Parathyroid adenoma (tissue), 2 donors: ENCODE measurements at regions not wholly inside any gene's neighbourhood (a gene's known extent, or its start where the extent isn't known, plus 50 kb on each side); places are given as distances from the start of the nearest gene placed in this dataset.

Source experiments
- H2AFZ ChIP-seq: fragments of 300-600 bp; sonication (generic); one replicate; pipeline ENCODE4 v1.7.0; 2017; ENCODE audit warnings: antibody characterized with exemption, mild to moderate bottlenecking
- H3K27ac ChIP-seq: fragments of 300-600 bp; sonication (generic); one replicate; pipeline ENCODE4 v1.7.0; 2017
- H3K27me3 ChIP-seq: fragments of 300-600 bp; sonication (generic); one replicate; pipeline ENCODE4 v1.7.0; 2017; ENCODE audit warnings: low read length; ENCODE audit not compliant: control insufficient read depth, insufficient read depth
- H3K36me3 ChIP-seq: fragments of 300-600 bp; sonication (generic); one replicate; pipeline ENCODE4 v1.7.0; 2017; ENCODE audit warnings: low read length; ENCODE audit not compliant: control insufficient read depth, insufficient read depth
- H3K4me1 ChIP-seq: fragments of 300-600 bp; sonication (generic); one replicate; pipeline ENCODE4 v1.7.0; 2017; ENCODE audit warnings: control low read depth
- H3K4me2 ChIP-seq: fragments of 300-600 bp; sonication (generic); one replicate; pipeline ENCODE4 v1.7.0; 2017; ENCODE audit warnings: low read length
- H3K4me3 ChIP-seq: fragments of 300-600 bp; sonication (generic); one replicate; pipeline ENCODE4 v1.7.0; 2017; ENCODE audit warnings: low read depth, low read length
- H3K79me2 ChIP-seq: fragments of 300-600 bp; sonication (generic); one replicate; pipeline ENCODE4 v1.7.0; 2017; ENCODE audit warnings: control low read depth
- H3K9ac ChIP-seq: fragments of 300-600 bp; sonication (generic); one replicate; pipeline ENCODE4 v1.7.0; 2017; ENCODE audit warnings: mild to moderate bottlenecking
- H3K9me3 ChIP-seq: fragments of 300-600 bp; sonication (generic); one replicate; pipeline ENCODE4 v1.7.0; 2017; ENCODE audit warnings: low read length; ENCODE audit not compliant: control insufficient read depth
- TF ChIP-seq, protein P1 (sequence below): fragments of 300-600 bp; sonication (generic); IDR thresholded peaks from one replicate; pipeline ENCODE4 v1.7.0; 2017; ENCODE audit warnings: antibody characterized with exemption, mild to moderate bottlenecking
- donor health status: primary hyperparathyroidism.

DNA sequence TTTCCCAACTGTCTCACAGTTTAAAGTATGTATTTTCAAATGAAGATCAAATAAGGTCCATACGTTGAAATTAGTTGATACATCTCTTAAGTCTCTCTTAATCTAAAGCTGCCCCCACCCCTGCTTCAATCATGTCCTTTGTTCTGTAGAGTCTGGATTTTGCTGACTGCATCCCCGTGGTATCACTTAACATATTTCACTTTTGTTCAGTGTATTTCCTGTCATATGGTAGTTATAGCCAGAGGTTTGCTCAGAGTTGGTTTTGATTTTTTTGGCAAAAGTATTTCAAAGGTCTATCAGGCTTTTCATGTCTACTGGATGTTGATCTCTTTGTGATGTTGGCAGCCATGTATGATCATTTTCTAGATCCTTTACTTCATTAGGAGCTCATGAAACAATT, 54.4 kb upstream of the ARID5B start:
- H3K4me2 ChIP-seq: no peak overlapping the region
- H3K4me3 ChIP-seq: no peak overlapping the region
- TF ChIP-seq, protein P1, sequence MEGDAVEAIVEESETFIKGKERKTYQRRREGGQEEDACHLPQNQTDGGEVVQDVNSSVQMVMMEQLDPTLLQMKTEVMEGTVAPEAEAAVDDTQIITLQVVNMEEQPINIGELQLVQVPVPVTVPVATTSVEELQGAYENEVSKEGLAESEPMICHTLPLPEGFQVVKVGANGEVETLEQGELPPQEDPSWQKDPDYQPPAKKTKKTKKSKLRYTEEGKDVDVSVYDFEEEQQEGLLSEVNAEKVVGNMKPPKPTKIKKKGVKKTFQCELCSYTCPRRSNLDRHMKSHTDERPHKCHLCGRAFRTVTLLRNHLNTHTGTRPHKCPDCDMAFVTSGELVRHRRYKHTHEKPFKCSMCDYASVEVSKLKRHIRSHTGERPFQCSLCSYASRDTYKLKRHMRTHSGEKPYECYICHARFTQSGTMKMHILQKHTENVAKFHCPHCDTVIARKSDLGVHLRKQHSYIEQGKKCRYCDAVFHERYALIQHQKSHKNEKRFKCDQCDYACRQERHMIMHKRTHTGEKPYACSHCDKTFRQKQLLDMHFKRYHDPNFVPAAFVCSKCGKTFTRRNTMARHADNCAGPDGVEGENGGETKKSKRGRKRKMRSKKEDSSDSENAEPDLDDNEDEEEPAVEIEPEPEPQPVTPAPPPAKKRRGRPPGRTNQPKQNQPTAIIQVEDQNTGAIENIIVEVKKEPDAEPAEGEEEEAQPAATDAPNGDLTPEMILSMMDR: no peak

DNA sequence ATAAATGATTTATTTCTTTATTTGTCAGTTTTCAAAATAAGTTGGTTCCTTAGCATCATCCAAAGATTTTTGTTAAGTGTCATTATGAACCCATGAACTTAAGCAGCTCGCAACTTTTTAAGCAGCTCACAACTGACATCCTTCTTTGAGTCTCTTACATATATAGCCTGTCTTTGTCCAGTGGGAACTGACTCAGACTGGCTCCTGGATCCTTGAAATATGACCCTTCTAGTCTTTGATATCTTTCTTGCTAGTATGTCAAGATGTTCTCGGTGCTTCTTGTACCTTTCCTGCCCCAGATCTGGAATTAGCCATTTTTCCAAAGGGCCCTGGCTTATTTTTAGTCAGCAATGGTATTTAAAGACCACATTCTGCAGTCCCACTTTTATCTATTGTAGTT, 53.9 kb upstream of the ARID5B start:
- Histone ChIP-seq H3K27ac (no peak overlapping the region), H2AFZ (no peak overlapping the region), H3K4me1 (no peaks in the 10 kb centered on the region), H3K9me3 (no peaks in the 10 kb centered on the region), H3K4me3 (no peak overlapping the region), H3K79me2 (no peaks in the 10 kb centered on the region), H3K9ac (no peak overlapping the region), H3K27me3 (no peaks in the 10 kb centered on the region), H3K36me3 (no peaks in the 10 kb centered on the region), H3K4me2 (no peak overlapping the region)
- TF ChIP-seq, protein P1: no peak

More for the DNA sequence above, 54.4 kb upstream of the ARID5B start:
- H2AFZ ChIP-seq: no peak overlapping the region
- no peak overlapping the region for H3K9ac ChIP-seq
- H3K79me2 ChIP-seq: no peaks in the 10 kb centered on the region
- H3K4me1 ChIP-seq: no peaks in the 10 kb centered on the region
- H3K9me3 ChIP-seq: no peaks in the 10 kb centered on the region
- no peak overlapping the region for H3K27ac ChIP-seq
- no peaks in the 10 kb centered on the region for H3K36me3 ChIP-seq
- H3K27me3 ChIP-seq: no peaks in the 10 kb centered on the region

DNA sequence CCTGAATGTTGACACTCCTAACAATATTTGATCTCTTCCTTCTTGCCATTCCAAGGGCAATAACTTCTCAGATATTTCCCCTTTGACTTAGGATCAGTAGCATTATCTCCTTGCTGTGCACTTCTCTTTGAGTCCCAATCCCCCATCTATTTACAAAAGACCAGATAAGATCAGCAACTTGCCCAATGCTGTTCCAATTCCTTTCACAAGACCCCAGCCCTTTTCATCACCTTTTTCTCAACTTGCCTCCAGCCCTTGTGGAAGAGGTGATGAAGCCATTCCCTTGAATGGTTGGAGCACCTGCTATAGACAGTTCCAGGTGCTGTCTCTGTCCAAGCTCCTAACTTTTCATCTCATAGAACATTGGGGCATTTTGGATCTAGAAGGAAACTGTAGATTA, 51.1 kb upstream of the ARID5B start:
- TF ChIP-seq, protein P1: no peak
- H3K9me3 ChIP-seq: no peaks in the 10 kb centered on the region
- no peak overlapping the region for H2AFZ ChIP-seq
- no peaks in the 10 kb centered on the region for H3K27me3 ChIP-seq
- no peak overlapping the region for H3K4me2 ChIP-seq
- no peaks in the 10 kb centered on the region for H3K79me2 ChIP-seq
- H3K9ac ChIP-seq: no peak overlapping the region
- no peaks in the 10 kb centered on the region for H3K4me1 ChIP-seq
- no peak overlapping the region for H3K27ac ChIP-seq
- no peaks in the 10 kb centered on the region for H3K36me3 ChIP-seq
- no peak overlapping the region for H3K4me3 ChIP-seq
